Colonic mucosa (tissue), 4 donors: ENCODE measurements at regions not wholly inside any gene's neighbourhood (a gene's known extent, or its start where the extent isn't known, plus 50 kb on each side); places are given as distances from the start of the nearest gene placed in this dataset.
"Not testable (repeated sequence)": the region's sequence is repeated elsewhere in the genome, so short reads cannot be mapped to it uniquely, and the experiment has no call there.

Source experiments
- DNase-seq: peaks from one replicate; pipeline ENCODE4 v3.0.0-alpha.2; 2020
- H3K27ac ChIP-seq: fragments of 200-600 bp; one replicate; pipeline ENCODE4 v1.8.0; 2021
- H3K27me3 ChIP-seq: fragments of 200-600 bp; one replicate; pipeline ENCODE4 v1.8.0; 2021
- H3K36me3 ChIP-seq: fragments of 200-600 bp; one replicate; pipeline ENCODE4 v1.8.0; 2021
- H3K4me1 ChIP-seq: fragments of 200-600 bp; one replicate; pipeline ENCODE4 v1.8.0; 2021; ENCODE audit warnings: mild to moderate bottlenecking
- H3K4me3 ChIP-seq: fragments of 200-600 bp; one replicate; pipeline ENCODE4 v1.8.0; 2021
- H3K9ac ChIP-seq, 2 donors: one replicate each; pipeline ENCODE4 v1.7.0; 2013; ENCODE audit warnings: control low read depth in 2 of 2, low read depth in 2 of 2, low read length in 2 of 2
- H3K9me3 ChIP-seq: fragments of 200-600 bp; one replicate; pipeline ENCODE4 v1.8.0; 2021
- intact Hi-C: fragments of 100-400 bp; cut with DNase I; formaldehyde crosslinking; loops from one replicate; pipeline ENCODE4 v1.14.1; 2022
- TF ChIP-seq, protein P1 (sequence below): fragments of 200-600 bp; IDR thresholded peaks from one replicate; pipeline ENCODE4 v1.8.0; 2022; ENCODE audit warnings: antibody characterized with exemption, mild to moderate bottlenecking
- donor health status: healthy.
- donor health status: DM: no; HTN: no; CAD: no.
- donor health status: DM: no; HTN: no; CAD: no.

DNA sequence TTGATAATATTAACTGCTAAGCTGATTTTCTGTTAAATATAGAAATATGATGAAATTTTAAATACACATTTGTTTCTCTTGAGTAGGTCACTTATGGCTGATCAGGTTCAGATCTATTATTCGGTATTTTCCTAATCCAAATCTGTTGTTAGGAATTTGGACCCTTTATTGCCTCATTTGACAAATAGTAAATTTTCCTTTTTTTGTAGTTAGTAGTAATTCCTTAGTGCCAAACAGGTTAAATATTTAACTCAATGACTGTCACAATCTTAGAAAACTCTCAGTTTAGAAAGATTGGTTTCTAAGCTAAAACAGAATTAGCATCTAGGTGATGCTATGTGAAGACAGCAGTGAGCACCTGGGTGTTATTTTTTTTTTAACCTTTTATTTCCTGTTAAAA, 1598.9 kb downstream of the KHDRBS2 start:
- intact Hi-C loops = no loop called here
- TF ChIP-seq, protein P1, sequence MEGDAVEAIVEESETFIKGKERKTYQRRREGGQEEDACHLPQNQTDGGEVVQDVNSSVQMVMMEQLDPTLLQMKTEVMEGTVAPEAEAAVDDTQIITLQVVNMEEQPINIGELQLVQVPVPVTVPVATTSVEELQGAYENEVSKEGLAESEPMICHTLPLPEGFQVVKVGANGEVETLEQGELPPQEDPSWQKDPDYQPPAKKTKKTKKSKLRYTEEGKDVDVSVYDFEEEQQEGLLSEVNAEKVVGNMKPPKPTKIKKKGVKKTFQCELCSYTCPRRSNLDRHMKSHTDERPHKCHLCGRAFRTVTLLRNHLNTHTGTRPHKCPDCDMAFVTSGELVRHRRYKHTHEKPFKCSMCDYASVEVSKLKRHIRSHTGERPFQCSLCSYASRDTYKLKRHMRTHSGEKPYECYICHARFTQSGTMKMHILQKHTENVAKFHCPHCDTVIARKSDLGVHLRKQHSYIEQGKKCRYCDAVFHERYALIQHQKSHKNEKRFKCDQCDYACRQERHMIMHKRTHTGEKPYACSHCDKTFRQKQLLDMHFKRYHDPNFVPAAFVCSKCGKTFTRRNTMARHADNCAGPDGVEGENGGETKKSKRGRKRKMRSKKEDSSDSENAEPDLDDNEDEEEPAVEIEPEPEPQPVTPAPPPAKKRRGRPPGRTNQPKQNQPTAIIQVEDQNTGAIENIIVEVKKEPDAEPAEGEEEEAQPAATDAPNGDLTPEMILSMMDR = no peak
- H3K9me3 ChIP-seq = no peaks in the 10 kb centered on the region
- H3K27ac ChIP-seq = no peak overlapping the region
- DNase-seq = no peak
- H3K4me3 ChIP-seq = no peak overlapping the region
- H3K27me3 ChIP-seq = no peaks in the 10 kb centered on the region
- H3K9ac ChIP-seq = no peak overlapping the region
- no peaks in the 10 kb centered on the region for H3K36me3 ChIP-seq
- H3K4me1 ChIP-seq = no peaks in the 10 kb centered on the region

DNA sequence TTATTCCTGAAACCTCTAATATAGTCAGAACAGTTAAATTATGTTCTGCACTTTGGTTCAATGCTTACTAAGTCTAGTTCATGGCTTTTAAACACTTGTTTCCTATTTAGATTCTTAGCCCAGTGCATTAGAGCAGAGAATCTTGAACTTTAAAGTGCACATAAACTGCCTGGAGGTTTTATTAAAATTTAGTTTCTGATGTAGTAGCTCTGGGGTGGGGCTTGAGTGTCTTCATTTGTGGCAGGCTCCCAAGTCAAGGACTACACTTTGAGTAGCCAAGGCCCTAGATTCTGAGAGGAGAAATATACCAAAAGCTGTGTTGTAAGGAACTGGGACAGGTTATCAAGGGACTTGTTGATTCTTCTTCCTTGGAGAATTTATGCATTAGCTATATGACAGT, 1604.2 kb downstream of the KHDRBS2 start:
- Histone ChIP-seq H3K9ac (no peak overlapping the region), H3K36me3 (no peaks in the 10 kb centered on the region), H3K4me1 (no peaks in the 10 kb centered on the region), H3K9me3 (no peaks in the 10 kb centered on the region), H3K4me3 (no peak overlapping the region), H3K27me3 (no peaks in the 10 kb centered on the region), H3K27ac (no peak overlapping the region)
- TF ChIP-seq, protein P1 = no peak
- intact Hi-C loops = no loop called here
- no peak for DNase-seq

DNA sequence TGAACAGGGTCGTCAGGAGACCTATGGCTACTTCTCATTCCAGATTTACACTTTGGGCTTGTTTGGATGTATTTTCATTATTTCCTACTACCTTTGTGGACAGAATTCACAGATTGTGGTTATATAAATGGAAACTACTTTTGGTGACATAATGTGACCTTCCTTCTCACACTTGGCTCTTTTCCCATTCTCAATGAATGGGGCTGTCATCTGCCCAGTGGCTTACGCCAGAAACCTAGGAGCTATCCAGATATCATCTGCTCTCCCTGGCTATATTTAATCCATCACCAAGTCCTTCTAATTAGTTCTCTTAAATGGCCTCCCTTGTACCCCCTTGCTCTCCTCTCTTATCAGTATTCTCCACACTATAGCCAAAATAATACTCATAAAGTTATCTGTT, 1606.8 kb downstream of the KHDRBS2 start:
- H3K4me1 ChIP-seq = no peaks in the 10 kb centered on the region
- H3K27me3 ChIP-seq = no peaks in the 10 kb centered on the region
- H3K36me3 ChIP-seq = no peaks in the 10 kb centered on the region
- no peak overlapping the region for H3K27ac ChIP-seq
- TF ChIP-seq, protein P1 = no peak
- H3K4me3 ChIP-seq = no peak overlapping the region
- no peak for DNase-seq
- H3K9me3 ChIP-seq = no peaks in the 10 kb centered on the region
- no peak overlapping the region for H3K9ac ChIP-seq
- intact Hi-C loops = no loop called here

DNA sequence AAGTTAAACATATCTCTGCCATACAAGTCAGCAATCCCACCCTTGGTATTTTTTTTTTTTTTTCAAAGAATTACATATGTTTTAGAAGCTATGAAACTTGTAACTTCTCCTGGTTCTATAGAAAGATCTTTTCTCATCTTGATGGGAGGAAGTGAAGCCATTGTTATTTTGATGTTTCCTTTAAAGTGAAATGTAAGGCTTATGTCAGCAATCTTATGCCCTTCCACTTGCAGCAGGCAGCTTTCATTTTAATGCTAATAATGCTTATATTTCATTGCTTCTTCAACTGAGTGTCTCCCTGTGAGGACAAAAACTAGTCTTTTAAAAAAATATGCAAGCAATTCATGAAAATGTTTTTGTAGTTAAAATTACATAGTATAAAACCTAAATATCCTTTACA, 1614.7 kb downstream of the KHDRBS2 start:
- no peaks in the 10 kb centered on the region for H3K27me3 ChIP-seq
- TF ChIP-seq, protein P1 = no peak
- H3K9ac ChIP-seq = no peak overlapping the region
- DNase-seq = no peak
- H3K9me3 ChIP-seq = no peaks in the 10 kb centered on the region
- no peak overlapping the region for H3K4me3 ChIP-seq
- H3K4me1 ChIP-seq = no peaks in the 10 kb centered on the region
- no peak overlapping the region for H3K27ac ChIP-seq
- intact Hi-C loops = no loop called here
- H3K36me3 ChIP-seq = no peaks in the 10 kb centered on the region

DNA sequence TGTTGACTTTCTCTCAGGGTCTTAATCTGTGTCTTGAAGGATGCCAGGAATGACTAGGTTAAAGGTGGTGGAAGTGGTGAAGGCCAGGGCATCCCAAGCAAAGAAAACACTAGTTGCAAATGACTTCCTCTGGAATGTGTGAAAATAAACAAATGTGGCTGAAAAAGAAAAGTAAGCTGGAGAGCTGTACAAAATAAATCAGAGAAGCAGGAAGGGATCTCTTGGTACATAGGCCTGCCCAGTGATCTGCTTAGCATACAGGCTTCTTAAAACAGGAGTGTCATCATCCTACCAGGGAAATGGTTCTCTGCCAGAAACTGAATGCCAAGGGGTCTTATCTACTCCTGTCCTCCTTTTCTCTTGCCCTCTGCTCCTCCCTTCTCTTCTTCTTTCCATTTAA, 1616.0 kb downstream of the KHDRBS2 start:
- no peak overlapping the region for H3K4me3 ChIP-seq
- no peaks in the 10 kb centered on the region for H3K9me3 ChIP-seq
- H3K27ac ChIP-seq = no peak overlapping the region
- no peak for DNase-seq
- no peak overlapping the region for H3K9ac ChIP-seq
- H3K36me3 ChIP-seq = no peaks in the 10 kb centered on the region
- TF ChIP-seq, protein P1 = no peak
- H3K27me3 ChIP-seq = no peaks in the 10 kb centered on the region
- intact Hi-C loops = no loop called here
- H3K4me1 ChIP-seq = no peaks in the 10 kb centered on the region

DNA sequence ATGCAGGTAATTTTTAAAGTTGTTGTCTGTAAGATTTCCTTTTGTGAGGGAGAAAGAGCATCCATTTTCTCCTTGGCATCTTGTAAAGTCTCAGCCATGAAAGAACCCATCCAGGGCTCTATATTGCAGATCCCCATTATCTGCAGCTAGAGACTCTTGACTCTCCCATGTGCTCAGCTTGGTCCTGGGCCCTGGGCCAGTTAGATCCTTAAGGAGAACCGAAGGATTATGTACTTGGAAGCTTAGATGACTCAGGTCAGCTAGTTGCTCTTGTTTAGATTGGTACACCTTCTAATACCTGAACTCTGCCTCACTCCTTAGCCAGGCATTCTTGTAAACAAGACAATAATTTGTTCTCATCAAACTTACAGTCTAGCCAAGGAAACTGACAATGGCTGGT, 1617.6 kb downstream of the KHDRBS2 start:
- DNase-seq = no peak
- TF ChIP-seq, protein P1 = no peak
- intact Hi-C loops = no loop called here
- no peaks in the 10 kb centered on the region for H3K9me3 ChIP-seq
- no peak overlapping the region for H3K4me3 ChIP-seq
- H3K4me1 ChIP-seq = no peaks in the 10 kb centered on the region
- H3K27ac ChIP-seq = no peak overlapping the region
- no peaks in the 10 kb centered on the region for H3K36me3 ChIP-seq
- H3K27me3 ChIP-seq = no peaks in the 10 kb centered on the region
- H3K9ac ChIP-seq = no peak overlapping the region

DNA sequence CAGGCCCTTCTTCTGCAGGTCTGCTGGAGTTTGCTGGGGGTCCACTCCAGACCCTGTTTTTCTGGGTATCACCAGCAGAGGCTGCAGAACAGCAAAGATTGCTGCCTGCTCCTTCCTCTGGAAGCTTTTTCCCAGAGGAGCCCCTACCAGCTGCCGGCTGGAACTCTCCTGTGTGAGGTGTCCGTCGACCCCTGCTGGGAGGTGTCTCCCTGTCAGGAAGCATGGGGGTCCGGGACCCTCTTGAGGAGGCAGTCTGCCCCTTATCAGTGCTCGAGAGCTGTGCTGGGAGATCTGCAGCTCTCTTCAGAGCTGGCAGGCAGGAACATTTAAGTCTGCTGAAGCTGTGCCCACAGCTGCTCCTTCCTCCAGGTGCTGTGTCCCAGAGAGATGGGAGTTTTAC, 1622.8 kb downstream of the KHDRBS2 start:
- H3K9me3 ChIP-seq, DNase-seq, intact Hi-C loops, H3K4me3 ChIP-seq, H3K27me3 ChIP-seq, H3K4me1 ChIP-seq, H3K27ac ChIP-seq, H3K9ac ChIP-seq, H3K36me3 ChIP-seq: not testable (repeated sequence)
